ENCODE measurements at regions not wholly inside any gene's neighbourhood (a gene's known extent, or its start where the extent isn't known, plus 50 kb on each side); places are given as distances from the start of the nearest gene placed in this dataset.
"Not testable (repeated sequence)": the region's sequence is repeated elsewhere in the genome, so short reads cannot be mapped to it uniquely, and the experiment has no call there.

GRCh38 chr5:36426070-36426469 lies 124.4 kb upstream of the RANBP3L start:
- not testable (repeated sequence) for TF ChIP-seq POLR2A (IDR thresholded peaks at IDR 0.05; ENCODE audit: low read length); GATA1 (IDR thresholded peaks at IDR 0.05; ENCODE audit: low read depth, low read length)
